Epithelial cell of proximal tubule (primary cell): ENCODE measurements at regions not wholly inside any gene's neighbourhood (a gene's known extent, or its start where the extent isn't known, plus 50 kb on each side); places are given as distances from the start of the nearest gene placed in this dataset.
"Not testable (repeated sequence)": the region's sequence is repeated elsewhere in the genome, so short reads cannot be mapped to it uniquely, and the experiment has no call there.

Experiments
- DNase-seq: peaks from one replicate; pipeline ENCODE4 v3.0.0-alpha.2; 2011; ENCODE audit warnings: low read depth
- H3K4me3 ChIP-seq: 2 replicates; pipeline ENCODE4 v1.5.1; 2011; ENCODE audit warnings: low read depth, mild to moderate bottlenecking, low read length
- CTCF ChIP-seq: conservative IDR thresholded peaks from 2 replicates; pipeline ENCODE4 v1.5.1; 2012; ENCODE audit warnings: low read depth, mild to moderate bottlenecking, low read length

- no peak overlapping the region for H3K4me3 ChIP-seq
- TF ChIP-seq CTCF = no peak
Observed at GRCh38 chr22:16695261-16695660, 102.7 kb upstream of the CCT8L2 start.

DNA sequence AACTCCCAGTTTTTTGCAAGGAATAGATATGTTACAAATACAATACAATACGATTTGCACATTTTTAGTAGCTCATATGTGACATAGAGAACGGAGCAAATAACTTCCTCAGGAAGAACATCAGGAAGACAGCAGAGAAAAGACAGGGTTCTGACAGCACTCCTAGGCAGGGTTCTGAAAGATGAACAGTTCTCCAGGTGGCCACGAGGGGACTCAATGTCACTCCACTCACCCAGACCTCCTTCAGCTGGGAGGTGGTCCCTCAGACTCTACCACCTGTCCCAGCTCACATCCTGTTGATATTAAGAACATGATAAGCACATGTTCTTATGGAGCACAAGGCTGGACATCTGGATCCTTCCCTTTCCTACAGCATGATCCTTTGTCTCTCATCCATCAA lies 101.1 kb upstream of the CCT8L2 start:
- not testable (repeated sequence) for DNase-seq, H3K4me3 ChIP-seq

More at GRCh38 chr22:16695261-16695660, 102.7 kb upstream of the CCT8L2 start:
- no peak for DNase-seq

DNA sequence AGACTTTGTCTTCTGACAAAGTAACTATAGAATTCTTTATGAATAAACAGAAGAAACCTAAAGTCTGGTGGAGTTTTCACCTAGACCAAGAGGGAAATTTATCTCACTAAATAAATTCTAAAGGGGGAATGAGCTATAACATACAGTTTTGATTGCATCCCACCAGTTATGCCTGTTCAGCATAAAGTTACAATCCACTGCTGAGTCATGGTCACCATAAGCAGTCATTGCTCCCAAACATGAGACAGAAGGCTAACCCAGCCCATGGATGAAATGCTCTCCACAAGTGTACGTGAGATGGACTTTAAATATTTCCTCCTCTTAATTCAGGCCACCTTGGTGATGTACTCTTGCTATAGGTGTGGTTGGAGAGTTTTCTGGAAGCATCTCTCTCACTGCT lies 96.7 kb upstream of the CCT8L2 start:
- not testable (repeated sequence) for H3K4me3 ChIP-seq, DNase-seq

- not testable (repeated sequence) for H3K4me3 ChIP-seq, DNase-seq
Observed at GRCh38 chr22:16681290-16681689, 88.7 kb upstream of the CCT8L2 start.

DNA sequence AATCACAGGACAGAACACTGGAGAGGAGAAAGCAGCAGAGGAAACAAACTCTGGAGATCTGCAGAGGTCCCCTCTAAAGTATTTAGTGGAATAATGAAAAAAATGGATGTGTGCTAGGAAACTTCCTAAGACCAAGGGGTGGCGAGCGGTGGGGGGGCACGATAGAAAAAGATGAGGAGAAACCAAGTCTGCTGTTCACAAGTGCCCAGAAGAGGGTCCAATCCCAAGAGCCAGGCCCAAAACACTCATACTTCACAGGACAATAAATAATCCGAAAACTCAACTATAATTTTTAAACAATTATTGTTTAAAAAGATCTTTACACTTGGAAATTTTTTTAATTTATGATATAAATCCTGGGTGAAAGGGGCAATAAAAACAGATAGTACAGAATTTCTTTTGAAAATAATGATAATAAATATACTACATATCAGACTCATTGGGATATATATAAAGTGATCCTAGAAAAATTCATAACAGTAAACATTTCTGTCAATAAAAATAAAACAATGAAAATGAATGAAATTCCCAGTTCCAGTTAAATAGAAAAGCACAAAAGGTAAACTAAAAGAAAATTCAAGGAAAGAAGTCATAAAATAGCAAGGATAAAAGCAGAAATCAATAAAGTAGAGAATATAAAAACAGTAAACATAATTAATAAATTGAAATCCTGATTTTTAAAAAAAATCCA lies 87.7 kb upstream of the CCT8L2 start:
- not testable (repeated sequence) for DNase-seq, H3K4me3 ChIP-seq

GRCh38 chr22:16679191-16679834 lies 86.7 kb upstream of the CCT8L2 start:
- not testable (repeated sequence) for DNase-seq

DNA sequence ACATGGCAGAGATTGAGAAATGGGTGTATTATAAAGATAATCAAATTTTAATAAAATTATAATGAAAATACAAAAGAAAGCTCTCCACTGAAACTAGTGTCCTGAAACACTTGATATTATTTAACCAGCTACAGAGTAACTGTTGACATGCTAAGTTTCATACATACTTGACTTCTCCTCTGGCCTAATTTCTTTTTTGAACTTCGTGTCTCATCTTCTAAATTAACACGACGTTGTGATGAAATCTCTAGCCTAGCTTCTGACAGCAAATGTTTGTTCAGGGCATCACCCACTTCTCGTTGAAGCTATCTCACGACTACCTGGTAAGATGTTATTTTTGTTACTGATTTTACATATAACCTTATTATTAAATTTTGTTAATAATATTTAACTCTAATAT lies 80.8 kb upstream of the CCT8L2 start:
- DNase-seq, H3K4me3 ChIP-seq: not testable (repeated sequence)

More at GRCh38 chr22:16679191-16679834, 86.7 kb upstream of the CCT8L2 start:
- not testable (repeated sequence) for H3K4me3 ChIP-seq

DNA sequence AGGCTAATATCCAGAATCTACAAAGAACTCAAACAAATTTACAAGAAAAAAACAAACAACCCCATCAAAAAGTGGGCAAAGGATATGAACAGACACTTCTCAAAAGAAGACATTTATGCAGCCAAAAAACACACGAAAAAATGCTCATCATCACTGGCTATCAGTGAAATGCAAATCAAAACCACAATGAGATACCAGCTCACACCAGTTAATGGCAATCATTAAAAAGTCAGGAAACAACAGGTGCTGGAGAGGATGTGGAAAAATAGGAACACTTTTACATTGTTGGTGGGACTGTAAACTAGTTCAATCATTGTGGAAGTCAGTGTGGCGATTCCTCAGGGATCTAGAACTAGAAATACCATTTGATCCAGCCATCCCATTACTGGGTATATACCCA lies 73.0 kb upstream of the CCT8L2 start:
- DNase-seq = not testable (repeated sequence)

GRCh38 chr22:16662330-16662729 lies 69.7 kb upstream of the CCT8L2 start:
- H3K4me3 ChIP-seq, DNase-seq: not testable (repeated sequence)

More for the DNA sequence above, 73.0 kb upstream of the CCT8L2 start:
- H3K4me3 ChIP-seq = not testable (repeated sequence)

DNA sequence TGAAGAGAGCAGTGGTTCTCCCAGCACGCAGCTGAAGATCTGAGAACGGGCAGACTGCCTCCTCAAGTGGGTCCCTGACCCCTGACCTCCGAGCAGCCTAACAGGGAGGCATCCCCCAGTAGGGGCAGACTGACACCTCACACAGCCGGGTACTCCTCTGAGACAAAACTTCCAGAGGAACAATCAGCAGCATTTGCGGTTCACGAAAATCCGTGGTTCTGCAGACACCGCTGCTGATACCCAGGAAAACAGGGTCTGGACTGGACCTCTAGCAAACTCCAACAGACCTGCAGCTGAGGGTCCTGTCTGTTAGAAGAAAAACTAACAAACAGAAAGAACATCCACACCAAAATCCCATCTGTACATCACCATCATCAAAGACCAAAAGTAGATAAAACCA lies 68.4 kb upstream of the CCT8L2 start:
- DNase-seq, H3K4me3 ChIP-seq: not testable (repeated sequence)

DNA sequence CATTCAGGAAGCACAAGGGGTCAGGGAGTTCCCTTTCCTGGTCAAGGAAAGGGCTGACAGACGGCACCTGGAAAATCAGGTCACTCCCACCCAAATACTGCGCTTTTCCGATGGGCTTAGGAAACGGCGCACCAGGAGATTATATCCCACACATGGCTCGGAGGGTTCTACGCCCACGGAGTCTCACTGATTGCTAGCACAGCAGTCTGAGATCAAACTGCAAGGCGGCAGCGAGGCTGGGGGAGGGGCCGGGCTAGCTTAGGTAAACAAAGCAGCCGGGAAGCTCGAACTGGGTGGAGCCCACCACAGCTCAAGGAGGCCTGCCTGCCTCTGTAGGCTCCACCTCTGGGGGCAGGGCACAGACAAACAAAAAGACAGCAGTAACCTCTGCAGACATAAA lies 68.0 kb upstream of the CCT8L2 start:
- DNase-seq, H3K4me3 ChIP-seq: not testable (repeated sequence)

DNA sequence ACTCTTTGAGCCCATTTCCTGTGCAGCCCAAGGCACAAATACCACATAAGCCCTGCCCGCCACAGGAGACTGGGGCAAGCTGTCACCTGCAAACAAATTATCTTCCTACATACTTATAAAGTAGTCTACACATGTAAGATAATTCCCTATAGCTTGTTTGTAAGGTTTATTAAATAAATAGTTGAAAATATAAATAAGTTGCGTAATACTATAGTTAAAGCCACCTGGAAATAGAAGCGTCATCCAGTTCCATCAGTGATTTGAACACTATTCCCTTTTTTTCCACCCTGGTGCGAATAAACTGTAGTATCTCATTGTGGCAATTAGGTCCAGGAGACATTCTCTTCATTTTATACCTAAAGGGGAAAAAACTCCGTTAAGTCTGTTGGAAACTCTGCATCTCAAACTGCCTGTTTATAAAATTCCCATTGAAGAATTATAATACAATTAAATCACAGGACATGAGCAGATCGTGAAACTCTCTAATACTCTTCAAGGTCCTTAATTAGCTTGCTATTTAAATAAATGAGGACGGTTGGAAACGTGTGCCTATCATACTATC lies 66.7 kb upstream of the CCT8L2 start:
- not testable (repeated sequence) for DNase-seq

GRCh38 chr22:16658068-16658467 lies 65.5 kb upstream of the CCT8L2 start:
- no peak for TF ChIP-seq CTCF
- no peak overlapping the region for H3K4me3 ChIP-seq
- no peak for DNase-seq

More for the DNA sequence above, 66.7 kb upstream of the CCT8L2 start:
- not testable (repeated sequence) for H3K4me3 ChIP-seq
